NB4 (cell line): ENCODE measurements at regions not wholly inside any gene's neighbourhood (a gene's known extent, or its start where the extent isn't known, plus 50 kb on each side); places are given as distances from the start of the nearest gene placed in this dataset.

Experiments used
- DNase-seq: peaks from one replicate; pipeline ENCODE4 v3.0.0; 2010; ENCODE audit warnings: low read depth
- H3K4me3 ChIP-seq: one replicate; pipeline ENCODE4 v1.5.1; 2011; ENCODE audit warnings: mild to moderate bottlenecking, low read depth, low read length, moderate library complexity
- MYC ChIP-seq: IDR thresholded peaks from 2 replicates; pipeline ENCODE4 v1.6.1; 2011; ENCODE audit warnings: low read depth, low read length
- POLR2A ChIP-seq: IDR thresholded peaks from 2 replicates; pipeline ENCODE4 v1.6.1; 2011; ENCODE audit warnings: mild to moderate bottlenecking; ENCODE audit not compliant: insufficient read length; ENCODE audit errors: extremely low read depth
- TF ChIP-seq, protein P1 (sequence below): IDR thresholded peaks from 2 replicates; pipeline ENCODE4 v1.6.1; 2011; ENCODE audit warnings: low read depth, low read length
- TF ChIP-seq, protein P2 (sequence below): IDR thresholded peaks from one replicate; pipeline ENCODE4 v1.5.1; 2012; ENCODE audit warnings: low read depth, low read length

DNA sequence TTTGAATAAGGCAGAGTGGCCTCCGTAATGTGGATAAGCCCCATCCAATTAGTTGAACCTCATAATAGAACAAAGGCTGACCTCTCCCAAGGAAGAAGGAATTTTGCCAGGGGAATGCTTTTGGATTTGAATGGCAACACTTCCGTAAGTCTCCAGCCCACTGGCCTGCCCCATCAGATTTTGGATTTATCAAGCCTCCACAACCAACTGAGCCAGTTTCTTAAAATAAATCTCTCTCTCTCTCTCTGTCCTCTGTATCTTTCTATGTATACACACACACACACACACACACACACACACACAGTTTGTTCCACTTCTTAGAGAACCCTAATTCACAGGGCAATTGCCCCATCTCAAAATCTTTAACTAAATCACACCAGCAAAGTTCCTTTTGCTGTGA, 100.9 kb upstream of the CAV2 start:
- TF ChIP-seq POLR2A, result no peak
- TF ChIP-seq MYC, result no peak
- no peak overlapping the region for H3K4me3 ChIP-seq
- no peak for DNase-seq

DNA sequence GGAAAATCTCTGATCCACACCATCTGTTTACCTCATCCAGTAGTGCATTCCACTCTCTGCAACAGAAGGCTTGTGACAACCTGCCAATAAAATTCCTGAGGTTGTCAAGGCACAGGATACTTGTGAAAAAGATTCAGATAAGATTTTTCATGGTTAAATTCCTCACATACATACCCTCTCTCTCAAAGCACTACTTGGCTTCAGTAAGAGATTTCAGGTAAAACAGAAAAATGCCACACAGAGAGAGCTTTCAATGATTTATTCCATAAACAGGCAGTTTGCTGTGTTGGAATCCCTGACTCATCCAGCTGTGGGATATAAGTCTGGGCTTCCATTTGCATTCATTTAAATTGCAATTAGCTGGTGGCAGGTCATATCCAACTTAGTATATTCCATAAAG, 99.7 kb upstream of the CAV2 start:
- H3K4me3 ChIP-seq, result no peak overlapping the region
- TF ChIP-seq POLR2A, result no peak
- TF ChIP-seq, protein P1, sequence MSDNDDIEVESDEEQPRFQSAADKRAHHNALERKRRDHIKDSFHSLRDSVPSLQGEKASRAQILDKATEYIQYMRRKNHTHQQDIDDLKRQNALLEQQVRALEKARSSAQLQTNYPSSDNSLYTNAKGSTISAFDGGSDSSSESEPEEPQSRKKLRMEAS, result no peak
- TF ChIP-seq, protein P2, sequence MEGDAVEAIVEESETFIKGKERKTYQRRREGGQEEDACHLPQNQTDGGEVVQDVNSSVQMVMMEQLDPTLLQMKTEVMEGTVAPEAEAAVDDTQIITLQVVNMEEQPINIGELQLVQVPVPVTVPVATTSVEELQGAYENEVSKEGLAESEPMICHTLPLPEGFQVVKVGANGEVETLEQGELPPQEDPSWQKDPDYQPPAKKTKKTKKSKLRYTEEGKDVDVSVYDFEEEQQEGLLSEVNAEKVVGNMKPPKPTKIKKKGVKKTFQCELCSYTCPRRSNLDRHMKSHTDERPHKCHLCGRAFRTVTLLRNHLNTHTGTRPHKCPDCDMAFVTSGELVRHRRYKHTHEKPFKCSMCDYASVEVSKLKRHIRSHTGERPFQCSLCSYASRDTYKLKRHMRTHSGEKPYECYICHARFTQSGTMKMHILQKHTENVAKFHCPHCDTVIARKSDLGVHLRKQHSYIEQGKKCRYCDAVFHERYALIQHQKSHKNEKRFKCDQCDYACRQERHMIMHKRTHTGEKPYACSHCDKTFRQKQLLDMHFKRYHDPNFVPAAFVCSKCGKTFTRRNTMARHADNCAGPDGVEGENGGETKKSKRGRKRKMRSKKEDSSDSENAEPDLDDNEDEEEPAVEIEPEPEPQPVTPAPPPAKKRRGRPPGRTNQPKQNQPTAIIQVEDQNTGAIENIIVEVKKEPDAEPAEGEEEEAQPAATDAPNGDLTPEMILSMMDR, result no peak
- no peak for TF ChIP-seq MYC
- no peak for DNase-seq

DNA sequence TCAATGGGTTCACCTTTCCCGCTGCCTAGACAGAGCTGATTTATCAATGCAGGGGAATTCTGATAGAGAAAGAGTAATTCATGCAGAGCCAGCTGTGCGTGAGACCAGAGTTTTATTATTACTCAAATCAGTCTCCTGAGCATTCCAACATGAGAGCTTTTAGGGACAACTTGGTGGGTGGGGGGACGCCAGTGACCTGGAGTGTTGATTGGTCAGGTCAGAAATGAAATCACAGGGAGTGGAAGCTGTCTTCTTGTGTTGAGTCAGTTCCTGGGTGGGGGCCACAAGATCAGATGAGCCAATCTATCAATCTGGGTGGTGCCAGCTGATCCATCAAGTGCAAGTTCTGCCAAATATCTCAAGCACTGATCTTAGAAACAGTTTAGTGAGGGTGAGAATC, 99.0 kb upstream of the CAV2 start:
- H3K4me3 ChIP-seq, result no peak overlapping the region
- DNase-seq, result no peak
- TF ChIP-seq MYC (no peak), POLR2A (no peak)
- TF ChIP-seq, protein P2, result no peak
- TF ChIP-seq, protein P1, result no peak

DNA sequence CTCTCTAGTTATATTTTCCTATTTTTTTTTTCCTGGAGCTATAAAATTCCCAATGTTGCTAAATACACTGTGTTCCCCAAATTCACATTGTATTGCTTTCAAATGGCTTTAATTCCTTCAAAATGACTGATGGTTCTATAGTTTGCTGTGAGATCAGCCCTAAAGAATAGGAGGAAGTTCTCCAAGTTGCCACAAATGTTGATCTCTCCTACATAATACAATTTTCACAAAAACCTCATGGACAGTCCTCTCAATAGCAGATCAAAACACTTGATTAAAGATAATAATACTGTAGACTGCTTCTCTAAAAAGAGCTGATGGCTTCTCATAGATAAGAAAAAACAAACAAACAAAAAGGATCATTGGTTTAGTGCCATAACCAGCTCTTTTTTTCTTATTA, 97.8 kb upstream of the CAV2 start:
- H3K4me3 ChIP-seq, result no peak overlapping the region
- TF ChIP-seq, protein P1, result no peak
- TF ChIP-seq MYC (no peak), POLR2A (no peak)
- TF ChIP-seq, protein P2, result no peak
- DNase-seq, result no peak

DNA sequence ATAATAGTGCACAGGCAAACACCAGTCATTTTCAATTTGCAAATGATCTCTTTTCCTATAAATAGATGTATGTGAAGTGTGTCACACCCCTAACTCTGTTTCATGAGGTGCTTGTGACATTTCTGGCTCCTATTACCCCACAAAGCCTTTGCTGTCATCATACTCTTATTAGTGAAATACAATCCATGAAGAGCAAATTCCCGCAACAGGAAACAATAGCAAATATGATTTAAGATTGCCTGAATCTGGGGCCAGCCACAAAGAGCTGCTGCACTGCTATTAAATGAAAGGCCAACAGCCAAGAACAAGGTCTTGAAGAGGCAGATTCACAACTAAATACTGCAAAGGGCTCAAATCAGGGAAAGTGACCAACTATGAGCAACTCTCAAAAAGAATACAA, 96.3 kb upstream of the CAV2 start:
- no peak overlapping the region for H3K4me3 ChIP-seq
- TF ChIP-seq, protein P1, result no peak
- TF ChIP-seq MYC, result no peak
- TF ChIP-seq, protein P2, result no peak
- TF ChIP-seq POLR2A, result no peak
- no peak for DNase-seq

DNA sequence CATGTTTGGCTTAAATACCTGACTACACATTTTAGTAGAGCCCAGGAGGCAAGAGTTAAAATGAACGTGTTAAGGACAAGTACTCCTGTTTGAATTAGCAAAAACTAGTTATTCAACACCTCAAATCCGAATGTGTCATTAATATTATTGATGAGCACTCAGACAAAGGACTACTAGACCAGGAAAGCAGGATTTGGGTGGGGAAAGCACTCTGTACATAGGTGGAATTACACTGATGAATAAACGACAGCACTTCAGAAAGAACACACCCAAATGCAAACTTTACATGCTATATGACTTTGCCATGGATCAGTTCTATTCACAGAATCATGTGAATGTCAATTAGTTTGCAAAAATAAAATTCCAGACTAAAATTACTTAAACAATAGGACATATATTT, 95.1 kb upstream of the CAV2 start:
- TF ChIP-seq POLR2A (no peak), MYC (no peak)
- TF ChIP-seq, protein P1, result no peak
- TF ChIP-seq, protein P2, result no peak
- no peak for DNase-seq
- H3K4me3 ChIP-seq, result no peak overlapping the region
